ENCODE measurements at regions not wholly inside any gene's neighbourhood (a gene's known extent, or its start where the extent isn't known, plus 50 kb on each side); places are given as distances from the start of the nearest gene placed in this dataset.
"Not testable (repeated sequence)": the region's sequence is repeated elsewhere in the genome, so short reads cannot be mapped to it uniquely, and the experiment has no call there.

GRCh38 chrX:125150231-125150630, 169.4 kb upstream of the TEX13C start:
- no peaks in the 10 kb centered on the region for H3K27me3 Mint-ChIP-seq (ENCODE audit: low read depth)
- H3K4me1 Mint-ChIP-seq, result no peaks in the 10 kb centered on the region
- H3K36me3 Mint-ChIP-seq (ENCODE audit: low read depth), result no peaks in the 10 kb centered on the region
- no peaks in the 10 kb centered on the region for H3K9me3 Mint-ChIP-seq
- H3K27ac Mint-ChIP-seq, result no peak overlapping the region
- no peak overlapping the region for H3K4me3 Mint-ChIP-seq
- no peak for TF ChIP-seq CTCF (IDR thresholded peaks at IDR 0.05; ENCODE audit: unreplicated experiment in 3 of 3)

- H3K27me3 Mint-ChIP-seq (ENCODE audit: low read depth), result no peaks in the 10 kb centered on the region
- TF ChIP-seq CTCF (IDR thresholded peaks at IDR 0.05; ENCODE audit: unreplicated experiment in 3 of 3), result no peak
- no peaks in the 10 kb centered on the region for H3K4me1 Mint-ChIP-seq
- no peak overlapping the region for H3K4me3 Mint-ChIP-seq
- no peaks in the 10 kb centered on the region for H3K36me3 Mint-ChIP-seq (ENCODE audit: low read depth)
- no peak overlapping the region for H3K27ac Mint-ChIP-seq
- H3K9me3 Mint-ChIP-seq, result no peaks in the 10 kb centered on the region
These were observed 168.5 kb upstream of the TEX13C start for GRCh38 chrX:125151146-125151545.

GRCh38 chrX:125152011-125152410, 167.7 kb upstream of the TEX13C start:
- Mint-ChIP-seq H3K27ac (no peak overlapping the region), H3K27me3 (ENCODE audit: low read depth) (no peaks in the 10 kb centered on the region), H3K9me3 (no peaks in the 10 kb centered on the region), H3K4me3 (no peak overlapping the region), H3K36me3 (ENCODE audit: low read depth) (no peaks in the 10 kb centered on the region), H3K4me1 (no peaks in the 10 kb centered on the region)
- TF ChIP-seq CTCF (IDR thresholded peaks at IDR 0.05; ENCODE audit: unreplicated experiment in 3 of 3), result no peak

- Mint-ChIP-seq H3K27me3 (ENCODE audit: low read depth) (no peaks in the 10 kb centered on the region), H3K4me1 (no peaks in the 10 kb centered on the region), H3K9me3 (no peaks in the 10 kb centered on the region), H3K27ac (no peak overlapping the region), H3K36me3 (ENCODE audit: low read depth) (no peaks in the 10 kb centered on the region), H3K4me3 (no peak overlapping the region)
- TF ChIP-seq CTCF (IDR thresholded peaks at IDR 0.05; ENCODE audit: unreplicated experiment in 3 of 3), result no peak
These were observed 166.1 kb upstream of the TEX13C start for GRCh38 chrX:125153621-125154020.

- H3K9me3 Mint-ChIP-seq; H3K27me3 Mint-ChIP-seq (ENCODE audit: low read depth); H3K36me3 Mint-ChIP-seq (ENCODE audit: low read depth); H3K4me3 Mint-ChIP-seq; H3K27ac Mint-ChIP-seq; H3K4me1 Mint-ChIP-seq: not testable (repeated sequence)
These were observed 165.1 kb upstream of the TEX13C start for GRCh38 chrX:125154288-125155257.

GRCh38 chrX:125155296-125156033, 164.2 kb upstream of the TEX13C start:
- not testable (repeated sequence) for H3K36me3 Mint-ChIP-seq (ENCODE audit: low read depth); H3K9me3 Mint-ChIP-seq; H3K27me3 Mint-ChIP-seq (ENCODE audit: low read depth); H3K27ac Mint-ChIP-seq; H3K4me1 Mint-ChIP-seq; H3K4me3 Mint-ChIP-seq
